SW480 (cell line): ENCODE measurements at regions not wholly inside any gene's neighbourhood (a gene's known extent, or its start where the extent isn't known, plus 50 kb on each side); places are given as distances from the start of the nearest gene placed in this dataset.
A peak's percentile ranks its signal among the peaks of the same experiment; 100 is the strongest.

ENCODE experiments used
- DNase-seq: peaks from one replicate; pipeline ENCODE4 v3.0.0-alpha.2; 2016; ENCODE audit warnings: low spot score

DNA sequence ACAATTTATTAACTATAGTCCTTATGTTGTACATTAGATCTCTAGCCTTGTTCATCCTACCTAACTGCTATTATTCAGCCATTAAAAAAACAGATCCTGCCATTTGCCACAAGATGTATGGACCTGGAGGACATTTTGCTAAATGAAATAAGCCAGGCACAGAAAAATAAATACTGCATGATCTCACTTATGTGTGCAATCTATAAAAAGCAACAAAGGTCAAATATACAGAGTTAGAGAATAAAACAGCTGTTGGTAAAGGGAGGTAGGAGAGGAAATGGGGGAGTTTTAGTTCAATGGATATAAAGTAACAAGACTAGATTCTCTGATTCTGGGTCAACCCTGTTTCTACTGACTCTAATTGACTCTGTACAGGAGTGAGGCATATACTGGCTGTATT is 103.3 kb upstream of the FAM9C start:
- DNase-seq, result no peak

DNA sequence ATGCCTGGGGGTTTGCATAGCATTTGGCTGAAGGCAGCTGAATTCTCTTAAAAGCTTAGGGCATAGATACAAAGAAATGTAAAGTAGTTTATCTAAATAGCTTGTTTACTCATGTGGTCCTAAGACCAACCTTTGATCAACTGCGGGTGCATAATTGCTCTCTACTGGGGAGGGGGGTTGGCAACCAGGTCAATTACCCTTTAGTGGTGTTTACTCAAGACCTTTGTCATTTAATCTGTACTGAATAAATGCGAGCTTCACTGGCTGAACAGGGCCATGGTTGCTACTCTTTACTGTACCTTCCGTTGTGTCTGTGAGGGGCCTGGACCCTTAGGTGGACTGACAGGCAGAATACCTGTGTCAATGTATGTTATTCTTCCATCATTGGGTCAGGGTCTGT is 102.7 kb upstream of the FAM9C start:
- DNase-seq, result no peak

DNA sequence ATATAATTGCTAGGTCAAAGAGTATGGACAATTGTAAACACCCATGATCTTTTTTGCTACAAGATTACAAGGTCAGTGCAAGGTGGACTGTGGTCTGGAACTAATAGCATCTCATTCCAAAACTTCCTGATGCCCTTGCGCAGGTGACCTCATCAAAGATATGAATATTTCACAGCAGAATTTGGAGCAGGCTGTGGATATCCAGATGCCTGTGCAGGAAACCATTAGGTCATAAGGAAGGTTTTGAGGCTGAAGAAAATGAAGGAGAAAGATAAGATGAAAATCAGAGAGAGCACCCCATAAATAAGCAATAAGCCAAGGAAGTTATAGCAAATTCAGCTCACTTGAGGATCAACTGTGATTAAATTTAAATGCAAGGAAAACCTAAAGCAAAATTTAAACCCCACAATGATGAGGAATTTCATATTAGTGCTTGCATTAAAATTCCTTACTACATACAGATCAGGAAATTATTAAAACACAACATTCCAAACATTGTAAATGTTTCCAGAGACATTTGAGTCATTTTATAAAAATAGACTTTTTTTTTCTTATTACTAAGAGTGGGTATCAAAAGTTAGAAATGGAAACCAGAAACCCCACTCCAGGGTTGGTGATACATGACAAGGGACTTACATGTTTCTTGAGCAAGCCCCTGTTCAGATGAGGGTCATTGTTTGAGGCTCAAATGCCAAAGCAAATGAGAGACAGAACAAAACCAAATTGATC is 100.7 kb upstream of the FAM9C start:
- DNase-seq, result no peak

DNA sequence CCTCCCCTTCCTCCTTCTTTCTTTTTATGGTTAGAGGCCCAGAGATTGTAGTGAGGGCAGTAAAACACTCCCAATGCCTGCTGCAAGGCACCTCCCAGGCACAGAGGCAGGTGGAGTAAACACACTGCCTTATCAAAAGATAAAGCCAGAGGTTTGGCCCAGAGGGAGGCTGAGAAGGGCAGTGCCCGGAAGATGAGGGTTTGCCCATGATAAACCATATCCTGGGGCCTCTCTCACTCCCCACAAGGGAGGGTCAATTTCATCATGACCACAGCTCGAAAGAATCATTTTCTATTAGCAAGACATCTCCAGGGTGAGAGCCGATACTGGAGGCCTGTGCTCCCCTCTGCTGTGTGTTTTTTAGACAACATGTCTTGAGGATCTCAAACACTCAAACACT is 98.5 kb upstream of the FAM9C start:
- no peak for DNase-seq

DNA sequence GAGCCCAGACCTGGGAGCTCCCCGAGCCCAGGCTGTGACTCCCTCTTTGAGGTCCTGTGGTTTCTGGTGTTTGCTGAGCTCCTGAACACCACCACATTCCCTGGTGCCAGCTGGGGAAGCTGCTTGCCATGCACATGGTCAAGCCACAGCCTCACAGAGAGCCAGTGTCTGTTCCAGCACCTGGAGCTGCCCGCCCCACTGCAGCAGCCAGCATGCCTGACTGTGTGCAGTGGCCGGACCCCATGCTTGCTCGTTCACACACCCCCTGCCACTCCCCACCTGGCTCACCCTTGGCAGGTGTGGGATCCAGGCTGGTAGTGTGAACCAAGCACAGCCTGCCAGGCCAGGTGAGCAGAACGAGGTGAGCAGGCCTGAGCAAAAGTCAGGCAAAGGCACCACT is 95.6 kb upstream of the FAM9C start:
- DNase-seq, result peak; percentile 14

DNA sequence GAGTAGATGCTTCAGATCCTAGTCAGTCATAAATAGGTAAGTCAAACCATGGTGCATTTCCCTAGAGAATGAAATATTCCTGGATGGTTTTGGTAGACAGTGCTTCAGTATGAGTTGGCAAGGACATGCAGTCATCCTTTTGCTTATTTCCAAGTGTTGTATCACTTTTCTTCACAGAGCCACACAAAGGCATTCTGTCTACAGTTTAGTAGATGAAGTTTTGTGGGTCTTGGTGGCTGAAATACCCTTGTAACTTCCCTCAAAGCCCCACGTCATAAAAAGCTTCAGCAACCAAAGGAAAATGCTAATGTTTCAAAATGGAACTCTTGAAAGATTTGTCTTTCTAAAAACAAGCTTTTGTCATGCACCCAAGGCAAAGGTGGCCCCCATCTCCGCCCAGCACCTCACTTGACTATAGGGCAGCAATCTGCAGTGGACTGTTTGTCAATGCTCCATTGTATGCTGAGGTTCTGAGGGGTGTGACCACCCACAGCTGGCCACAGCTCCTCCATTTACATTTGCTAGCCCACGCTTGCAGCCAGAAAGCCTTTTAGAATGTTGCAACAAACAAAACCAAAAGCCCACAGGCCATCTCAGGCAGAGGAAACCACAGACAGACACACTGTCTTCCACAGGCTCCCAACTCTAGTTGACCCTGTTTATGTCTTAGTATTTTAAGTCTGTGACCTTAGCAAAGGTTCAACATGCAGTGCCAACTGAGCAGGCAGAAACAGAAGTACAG is 87.1 kb upstream of the FAM9C start:
- DNase-seq, result peak; percentile 47

DNA sequence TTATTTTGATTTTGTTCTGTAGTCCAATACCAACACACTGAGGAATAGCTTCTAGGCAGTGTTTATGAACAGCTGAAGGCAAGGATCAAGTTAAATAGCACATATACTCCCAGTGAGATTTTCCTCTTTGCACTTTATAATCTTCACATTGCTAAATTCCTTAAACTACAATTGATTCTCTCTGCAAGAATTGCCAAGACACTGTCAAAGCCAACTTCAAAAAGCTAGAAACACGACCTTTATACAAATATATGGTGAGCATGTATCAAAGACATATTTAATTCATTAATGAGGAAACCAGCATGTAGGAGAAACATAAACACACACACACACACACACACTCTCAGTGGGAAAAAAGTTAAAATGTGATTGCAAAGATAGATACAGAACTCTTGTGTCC is 86.4 kb upstream of the FAM9C start:
- DNase-seq, result no peak

DNA sequence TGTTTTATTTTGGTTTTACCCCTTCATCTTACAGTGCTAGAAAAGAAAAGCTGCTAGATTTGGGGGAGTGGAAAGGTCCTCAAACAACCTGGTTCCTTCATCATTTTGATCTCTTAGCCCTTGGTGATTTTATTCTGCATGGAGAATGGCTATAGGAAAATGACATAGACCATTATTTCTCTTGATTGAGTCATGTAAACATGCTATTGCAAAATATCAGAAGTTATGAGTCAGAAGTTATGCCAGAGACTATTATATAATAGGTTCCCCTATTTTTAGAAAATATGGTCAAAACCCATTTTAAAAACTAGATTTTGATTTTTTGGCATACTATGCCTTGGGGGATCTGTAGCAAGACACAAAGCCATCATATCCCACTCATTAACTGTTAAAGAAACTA is 83.7 kb upstream of the FAM9C start:
- DNase-seq, result peak; percentile 49

DNA sequence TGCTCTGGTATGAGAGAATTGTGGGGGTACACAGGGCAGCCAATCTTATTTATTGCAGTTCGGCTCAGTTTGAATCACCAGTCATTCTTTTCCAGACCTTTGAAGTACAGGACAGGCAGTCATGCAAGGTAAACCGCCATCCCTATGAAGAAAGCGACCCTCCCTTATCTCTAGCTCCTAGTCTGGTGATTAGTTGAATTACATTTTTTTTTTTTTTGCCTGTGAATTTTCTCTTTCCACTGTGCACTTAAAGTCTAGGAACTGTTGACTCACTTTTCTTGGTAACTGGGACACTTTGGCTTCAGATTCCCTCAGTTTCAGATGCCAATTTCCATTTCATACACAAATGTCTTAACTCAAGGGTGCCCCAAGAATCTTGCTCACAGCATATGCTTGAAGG is 82.4 kb upstream of the FAM9C start:
- peak; percentile 46 for DNase-seq

DNA sequence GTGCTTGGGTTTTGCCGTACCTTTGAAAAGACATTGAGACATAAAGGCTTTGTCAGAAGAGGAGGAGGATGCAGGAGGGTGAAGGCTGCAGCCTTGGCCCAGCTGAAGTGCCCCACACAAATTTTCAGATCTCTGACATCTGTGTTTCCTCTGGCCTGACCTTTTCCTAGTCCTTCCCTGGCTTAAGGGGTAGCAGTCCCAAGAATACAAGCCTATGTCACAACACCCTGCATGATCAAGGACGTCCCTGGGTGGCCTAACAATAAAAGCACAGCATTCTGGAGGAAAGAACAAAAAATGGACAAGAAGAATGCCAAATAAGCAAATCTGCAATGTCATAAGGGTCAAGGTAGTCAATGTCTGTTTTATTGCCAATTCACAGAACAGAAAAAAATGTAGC is 80.8 kb upstream of the FAM9C start:
- DNase-seq, result no peak

DNA sequence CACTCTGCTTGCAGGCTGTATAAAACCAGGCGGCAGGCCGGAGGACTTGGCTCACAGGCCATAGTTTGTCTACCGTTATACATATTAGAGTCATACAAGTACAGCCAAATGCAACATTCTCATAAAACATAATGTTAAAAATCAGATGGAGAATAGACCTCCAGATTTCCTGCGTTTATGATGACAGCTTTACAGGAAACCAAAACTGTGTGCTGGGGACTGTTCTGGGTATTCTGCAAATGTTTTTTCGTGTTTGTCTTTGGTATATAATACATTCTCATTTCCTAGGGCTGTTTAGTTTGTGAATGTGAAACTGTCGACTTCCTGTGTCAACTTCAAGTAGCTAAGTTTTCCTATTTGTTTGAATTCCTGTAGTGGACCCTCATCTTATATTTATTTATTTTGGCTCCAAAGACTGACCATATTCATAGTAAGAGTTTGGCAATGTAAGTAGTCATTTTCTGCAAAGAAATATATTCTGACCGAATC is 79.5 kb upstream of the FAM9C start:
- no peak for DNase-seq

DNA sequence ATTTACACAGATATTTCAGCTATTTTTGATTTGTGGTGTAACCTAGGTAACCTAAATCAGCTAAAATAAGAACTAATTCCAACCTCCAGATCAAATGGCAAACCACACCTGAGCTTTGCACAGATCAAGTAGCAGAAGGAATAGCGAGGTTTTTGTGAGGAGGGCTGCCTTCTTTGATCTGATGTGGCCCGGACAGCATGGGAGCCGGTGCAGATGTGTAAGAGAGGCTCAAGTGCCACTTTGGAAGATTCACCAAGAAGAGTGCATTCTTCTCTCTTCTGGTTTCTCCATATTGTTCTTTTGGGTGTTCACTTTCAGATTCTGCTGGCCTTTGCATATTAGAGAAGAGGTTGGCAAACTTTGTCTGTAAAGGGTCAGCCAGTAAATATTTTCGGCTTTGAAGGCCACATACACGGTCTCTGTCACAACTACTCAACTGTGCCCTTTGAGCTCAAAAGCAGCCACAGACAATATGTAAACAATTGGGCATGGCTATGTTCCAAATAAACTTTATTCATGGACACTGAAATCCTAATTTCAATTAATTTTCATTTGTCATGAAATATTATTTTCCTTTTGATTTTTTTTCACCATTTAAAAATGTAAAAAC is 78.9 kb upstream of the FAM9C start:
- DNase-seq, result no peak

DNA sequence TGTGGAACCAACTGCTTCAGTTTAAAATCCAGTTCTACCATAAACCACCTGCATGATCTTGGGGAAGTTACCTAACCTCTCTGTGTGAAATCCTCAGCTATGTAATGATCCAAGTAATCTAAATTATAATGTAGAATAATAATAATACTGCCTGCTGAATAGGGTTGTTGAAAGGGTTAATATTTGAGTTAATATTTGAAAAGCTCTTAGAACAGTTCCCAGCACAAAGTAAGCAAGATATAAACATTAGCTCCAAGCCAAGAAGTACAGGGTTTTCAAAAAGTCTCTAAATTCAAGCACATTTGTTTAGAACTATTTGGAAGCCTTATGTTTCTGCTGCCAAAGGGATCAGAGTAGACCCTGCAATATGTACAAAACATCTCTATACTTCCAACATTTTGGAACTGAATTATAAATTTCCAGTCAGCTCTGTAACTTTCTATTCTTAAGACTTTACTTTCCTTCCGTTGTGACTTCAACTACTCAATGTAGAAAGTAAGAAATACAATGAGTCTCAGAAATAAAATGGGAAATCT is 76.7 kb upstream of the FAM9C start:
- no peak for DNase-seq

DNA sequence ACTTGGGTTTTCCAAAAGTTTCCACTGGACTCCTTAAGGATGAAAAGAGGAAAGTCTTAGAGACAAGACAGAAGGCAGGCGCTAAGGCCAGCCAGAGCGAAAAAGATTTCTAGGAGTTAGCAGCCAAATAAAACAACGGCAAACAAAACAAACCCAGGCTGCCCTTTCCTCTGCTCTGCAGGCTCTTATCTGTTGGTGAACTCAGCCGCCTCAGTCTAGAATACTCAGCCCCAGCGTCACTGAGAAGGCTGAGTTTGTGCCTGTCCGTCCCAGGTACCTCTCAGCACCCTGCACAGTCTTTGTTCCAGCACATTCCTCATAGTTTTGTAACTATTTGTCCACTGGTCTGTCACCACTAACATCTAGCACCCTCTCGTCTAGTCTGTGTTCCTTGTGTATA is 75.6 kb upstream of the FAM9C start:
- no peak for DNase-seq

DNA sequence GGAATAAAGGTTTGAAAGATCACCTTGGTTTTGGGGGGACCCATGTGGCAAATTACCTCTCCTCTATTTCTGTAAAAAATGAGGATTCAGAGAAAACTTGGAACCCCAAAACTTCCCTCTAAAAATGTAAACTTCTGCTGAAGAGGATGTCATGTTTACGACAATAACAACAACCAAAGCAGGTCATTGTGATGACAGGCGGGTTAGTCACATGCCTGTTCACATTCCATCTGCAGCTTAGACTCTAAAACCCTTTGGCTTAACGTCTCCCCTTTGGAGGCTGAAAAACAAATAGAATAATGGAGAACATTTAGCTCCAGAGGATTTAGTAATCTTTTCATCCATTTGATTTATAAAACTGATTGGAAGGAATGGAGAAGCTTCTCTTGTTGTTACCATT is 75.0 kb upstream of the FAM9C start:
- DNase-seq, result no peak

DNA sequence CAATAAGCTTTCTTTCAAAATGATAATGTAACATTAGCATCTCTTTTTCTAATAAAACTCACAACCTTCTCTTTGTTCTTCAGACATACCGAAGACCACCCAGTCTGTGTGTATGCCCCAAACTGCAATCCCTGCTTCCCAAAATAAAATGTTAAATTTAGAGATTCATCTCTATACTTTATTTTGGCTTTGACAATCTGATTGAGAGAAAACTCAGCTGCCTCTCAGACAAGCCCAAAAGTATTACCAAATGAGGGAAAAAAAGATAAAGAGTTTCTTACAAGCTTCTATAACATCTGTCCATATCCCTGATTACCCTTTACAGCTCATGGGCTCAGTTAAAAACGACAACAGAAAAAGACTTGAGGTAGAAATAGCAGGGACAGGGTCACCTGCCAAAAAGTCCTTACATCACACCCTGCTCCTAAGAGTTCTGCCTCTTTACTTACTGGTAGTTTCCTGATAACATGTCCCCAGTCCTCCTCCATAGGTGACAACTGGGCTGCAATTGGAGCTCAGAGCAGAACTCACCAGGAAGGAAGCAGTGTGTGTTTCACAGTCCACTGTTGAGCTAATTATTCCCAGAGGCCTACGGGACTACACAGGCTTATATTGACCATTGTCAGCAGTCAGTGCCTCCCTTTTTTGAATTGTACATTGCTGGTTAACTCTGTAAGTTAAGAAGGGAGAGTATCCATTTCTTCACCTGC is 70.9 kb upstream of the FAM9C start:
- no peak for DNase-seq

DNA sequence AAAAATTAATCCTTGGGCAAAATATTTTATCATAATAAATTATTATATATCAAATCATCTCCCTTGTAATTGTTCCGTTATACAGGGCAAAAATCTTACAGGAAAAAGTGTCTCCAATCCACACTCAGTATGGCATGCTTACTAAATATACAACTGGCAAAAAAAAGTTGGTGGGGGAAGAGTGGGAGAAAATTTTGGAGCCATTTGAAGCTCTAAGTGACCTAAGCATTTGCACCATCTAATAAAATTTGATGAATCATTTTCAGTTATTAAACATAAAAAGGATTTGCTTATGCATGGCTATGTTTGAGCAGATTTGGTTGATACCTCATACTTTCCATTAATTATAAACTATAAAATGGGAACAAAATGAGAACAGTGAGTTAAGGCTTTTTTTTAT is 68.1 kb upstream of the FAM9C start:
- no peak for DNase-seq

DNA sequence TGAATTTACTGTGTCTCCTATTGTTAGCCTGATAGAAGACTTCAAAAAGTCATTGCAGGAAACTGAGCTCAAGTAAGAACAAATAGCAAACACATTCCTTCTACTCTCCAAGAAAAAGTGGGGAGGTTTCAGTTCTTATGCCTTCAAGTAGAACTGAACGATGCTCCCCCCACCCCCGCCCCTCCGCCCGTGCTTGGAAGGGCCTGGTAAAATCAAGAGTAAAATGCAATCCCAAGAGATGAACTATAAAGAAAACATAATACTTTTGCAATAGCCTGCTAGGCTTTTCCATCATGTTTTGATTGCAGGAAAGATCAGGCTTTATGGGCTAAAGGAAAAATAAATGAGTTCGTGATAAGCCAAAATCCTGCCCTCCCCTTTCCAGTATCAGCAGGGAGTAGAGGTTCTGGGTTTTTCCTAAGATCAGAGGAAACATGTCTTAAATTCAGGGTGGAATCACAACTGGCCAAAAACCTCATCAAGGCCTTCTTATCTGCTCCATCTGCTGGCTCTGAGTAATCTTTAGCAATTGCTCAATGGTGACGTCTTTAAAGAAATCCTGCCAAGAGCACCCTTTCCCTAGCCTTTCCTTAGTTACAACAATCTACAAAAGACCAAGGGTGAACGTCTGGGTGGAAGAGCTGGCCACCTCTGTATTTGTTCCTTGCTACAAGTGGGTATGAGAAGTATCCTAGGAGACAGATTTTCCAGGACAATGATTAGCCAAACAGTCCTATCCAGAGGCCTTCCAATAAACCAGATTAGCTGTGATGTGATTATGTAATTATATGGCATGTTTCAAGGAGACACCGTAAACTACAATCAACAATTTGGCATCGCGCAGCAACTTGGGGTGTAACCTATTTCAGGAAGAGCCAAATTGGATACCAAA is 66.3 kb upstream of the FAM9C start:
- DNase-seq, result peak; percentile 11

DNA sequence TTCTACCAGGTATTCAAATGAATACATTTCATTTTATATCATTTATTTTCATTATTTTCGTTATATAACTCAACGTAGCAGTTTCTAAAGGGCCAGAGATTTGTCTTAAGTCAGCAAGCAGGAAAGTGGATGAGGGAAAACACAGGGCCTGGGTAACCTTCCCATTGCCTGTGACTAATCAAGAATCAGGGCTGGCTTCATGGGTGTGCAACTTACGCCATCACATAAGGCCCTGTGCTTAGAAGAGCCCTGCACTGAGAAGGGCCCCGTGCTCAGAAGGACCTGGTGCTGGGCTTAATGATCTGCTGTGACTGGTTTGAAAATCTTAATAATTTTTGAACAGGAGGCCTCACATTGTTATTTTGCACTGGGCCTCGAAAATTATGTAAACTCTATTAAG is 65.4 kb upstream of the FAM9C start:
- DNase-seq, result no peak

DNA sequence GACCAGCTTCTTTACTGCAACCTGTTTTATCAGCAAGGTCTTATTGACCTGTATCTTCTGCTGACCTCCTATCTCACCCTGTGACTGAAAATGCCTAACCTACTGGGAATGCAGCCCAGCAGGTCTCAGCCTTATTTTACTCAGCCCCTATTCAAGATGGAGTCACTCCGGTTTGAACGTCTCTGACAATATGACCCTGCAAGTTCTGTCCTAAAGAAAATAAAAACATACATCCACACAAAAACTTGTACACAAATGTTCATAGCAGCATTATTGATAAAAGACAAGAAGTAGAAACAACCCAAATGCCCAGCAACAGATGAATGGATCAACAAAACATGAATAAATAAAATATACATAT is 59.5 kb upstream of the FAM9C start:
- DNase-seq, result no peak

DNA sequence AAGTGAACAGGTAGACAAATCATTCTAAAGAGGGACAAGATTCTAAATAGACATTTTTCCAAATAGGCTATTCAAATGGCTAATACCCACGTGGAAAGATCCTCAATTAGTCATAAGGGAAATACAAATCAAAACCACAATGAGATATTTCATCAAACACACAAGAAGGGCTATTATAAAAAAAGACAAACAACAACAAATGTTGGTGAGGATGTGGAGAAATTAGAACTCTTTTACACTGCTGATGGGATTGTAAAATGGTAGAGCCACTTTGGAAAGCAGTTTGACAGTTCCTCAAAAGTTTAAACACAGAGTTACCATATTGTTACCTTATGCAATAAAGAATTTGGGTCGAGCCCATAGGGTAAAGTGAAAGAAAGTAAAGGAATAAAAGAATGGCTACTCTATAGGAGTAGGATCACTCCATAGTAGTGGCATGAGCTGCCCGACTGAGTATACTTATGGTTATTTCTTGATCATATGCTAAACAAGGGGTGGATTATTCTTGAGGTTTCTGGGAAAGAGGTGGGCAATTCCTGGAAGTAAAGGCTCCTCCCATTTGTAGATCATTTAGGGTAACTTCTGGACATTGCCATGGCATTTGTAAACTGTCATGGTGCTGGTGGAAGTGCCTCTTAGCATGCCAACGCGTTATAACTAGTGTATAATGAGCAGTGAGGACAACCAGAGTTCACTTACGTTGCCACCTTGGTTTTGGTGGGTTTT is 58.9 kb upstream of the FAM9C start:
- no peak for DNase-seq
